SK-N-SH (cell line): ENCODE measurements at regions not wholly inside any gene's neighbourhood (a gene's known extent, or its start where the extent isn't known, plus 50 kb on each side); places are given as distances from the start of the nearest gene placed in this dataset.

Source experiments
- CTCF ChIA-PET: fragments of 300-600, 350-600 bp; formaldehyde crosslinking; extraction: SDS; loops from one replicate; lab custom pipeline; 2021; lab: Yijun Ruan, JAX
- POLR2A ChIA-PET: fragments of 350-600 bp; sonication (Branson Sonifier 250); formaldehyde crosslinking; extraction: SDS; loops from one replicate; lab custom pipeline; 2020; ENCODE audit warnings: antibody characterized with exemption, inconsistent platforms; lab: Yijun Ruan, JAX
- DNase-seq: peaks from one replicate; pipeline ENCODE4 v3.0.0; 2012
- H2AFZ ChIP-seq: fragments of 200-600 bp; sonication (generic); 2 replicates; pipeline ENCODE4 v1.8.1; 2016; ENCODE audit warnings: antibody characterized with exemption, mild to moderate bottlenecking, low read depth
- H3F3A ChIP-seq: fragments of 200-600 bp; sonication (generic); replicated peaks from 2 replicates; pipeline ENCODE3; 2016; ENCODE audit warnings: antibody characterized with exemption, mild to moderate bottlenecking; ENCODE audit not compliant: insufficient read depth
- H3K27ac ChIP-seq, 2 experiments: fragments of 200-500 bp in 1 of 2; fragments of 200-600 bp in 1 of 2; sonication (Bioruptor generic) in 1 of 2; sonication (generic), shearing (Covaris generic) in 1 of 2; 2 replicates each; pipeline versions ENCODE4 v1.5.1 to v1.6.1; 2014 to 2016; ENCODE audit warnings: low read depth in 2 of 2, inconsistent platforms in 1 of 2, low read length in 1 of 2, mild to moderate bottlenecking in 1 of 2, mixed read lengths in 1 of 2
- H3K27me3 ChIP-seq: fragments of 200-600 bp; sonication (generic), shearing (Covaris generic); 2 replicates; pipeline ENCODE4 v1.6.1; 2016; ENCODE audit warnings: mixed run types; ENCODE audit not compliant: insufficient read depth
- H3K36me3 ChIP-seq, 2 experiments: fragments of 200-500 bp in 1 of 2; fragments of 200-600 bp in 1 of 2; sonication (Bioruptor generic) in 1 of 2; sonication (generic) in 1 of 2; replicated peaks in 1 of 2; 2 replicates each; pipeline versions ENCODE3 to v1.5.1; 2014 to 2016; ENCODE audit warnings: low read length in 1 of 2, mild to moderate bottlenecking in 1 of 2; ENCODE audit not compliant: insufficient read depth in 2 of 2, control insufficient read depth in 1 of 2
- H3K4me1 ChIP-seq, 2 experiments: fragments of 200-500 bp in 1 of 2; fragments of 200-600 bp in 1 of 2; sonication (Bioruptor generic) in 1 of 2; sonication (generic), shearing (Covaris generic) in 1 of 2; 2 replicates each; pipeline versions ENCODE4 v1.5.1 to v1.6.1; 2014 to 2016; ENCODE audit warnings: low read depth in 1 of 2, low read length in 1 of 2, mixed run types in 1 of 2; ENCODE audit not compliant: insufficient read depth in 2 of 2, control insufficient read depth in 1 of 2
- H3K4me2 ChIP-seq: fragments of 200-600 bp; sonication (generic), shearing (Covaris generic); 2 replicates; pipeline ENCODE4 v1.6.1; 2017; ENCODE audit warnings: mixed run types
- H3K4me3 ChIP-seq, 2 experiments: fragments of 200-500 bp in 1 of 2; fragments of 200-600 bp in 1 of 2; sonication (Bioruptor generic) in 1 of 2; sonication (generic), shearing (Covaris generic) in 1 of 2; 2 replicates each; pipeline versions ENCODE4 v1.5.1 to v1.8.1; 2014 to 2016; ENCODE audit warnings: low read depth in 2 of 2, inconsistent platforms in 1 of 2, low read length in 1 of 2, mild to moderate bottlenecking in 1 of 2, mixed read lengths in 1 of 2, moderate library complexity in 1 of 2
- H3K79me2 ChIP-seq: fragments of 200-600 bp; sonication (generic); 2 replicates; pipeline ENCODE4 v1.8.1; 2017; ENCODE audit warnings: mild to moderate bottlenecking; ENCODE audit not compliant: insufficient read depth
- H3K9ac ChIP-seq: fragments of 200-600 bp; sonication (generic); 2 replicates; pipeline ENCODE4 v1.6.1; 2017; ENCODE audit warnings: mixed run types
- H3K9me2 ChIP-seq: fragments of 200-600 bp; sonication (generic); 2 replicates; pipeline ENCODE4 v1.6.1; 2017; ENCODE audit warnings: mixed run types
- H3K9me3 ChIP-seq: fragments of 200-600 bp; sonication (generic); 2 replicates; pipeline ENCODE4 v1.6.1; 2017; ENCODE audit warnings: mixed run types, mild to moderate bottlenecking, moderate library complexity
- H4K20me1 ChIP-seq: fragments of 200-600 bp; sonication (generic); 2 replicates; pipeline ENCODE4 v1.6.1; 2017; ENCODE audit warnings: mild to moderate bottlenecking, mixed run types; ENCODE audit not compliant: insufficient read depth
- CHD2 ChIP-seq: fragments of 150-350 bp; IDR thresholded peaks from 2 replicates; pipeline ENCODE4 v1.6.1; 2018; ENCODE audit warnings: low read length; ENCODE audit not compliant: partially characterized antibody
- EP300 ChIP-seq, 2 experiments: IDR thresholded peaks; 2 replicates each; pipeline versions ENCODE4 v1.4.0 to v1.6.1; 2012; ENCODE audit warnings: borderline replicate concordance in 1 of 2, low read depth in 1 of 2, low read length in 1 of 2
- EZH2phosphoT487 ChIP-seq: fragments of 200-600 bp; sonication (generic); IDR thresholded peaks from 2 replicates; pipeline ENCODE4 v1.6.1; 2017; ENCODE audit warnings: low read depth, mixed run types, mild to moderate bottlenecking, antibody characterized with exemption, moderate library complexity, borderline replicate concordance
- MEF2A ChIP-seq: IDR thresholded peaks from 2 replicates; pipeline ENCODE4 v1.4.0; 2012; ENCODE audit warnings: low read depth, borderline replicate concordance
- NFIC ChIP-seq: IDR thresholded peaks from 2 replicates; pipeline ENCODE4 v1.4.0; 2012; ENCODE audit warnings: borderline replicate concordance
- PBX3 ChIP-seq: IDR thresholded peaks from 2 replicates; pipeline ENCODE4; 2012
- POLR2AphosphoS5 ChIP-seq: IDR thresholded peaks from 2 replicates; pipeline ENCODE4 v1.6.1; 2012; ENCODE audit warnings: low read depth, low read length
- RCOR1 ChIP-seq: fragments of 150-350 bp; IDR thresholded peaks from 2 replicates; pipeline ENCODE4 v1.6.1; 2017; ENCODE audit warnings: antibody characterized with exemption, low read length
- REST ChIP-seq: IDR thresholded peaks from 2 replicates; pipeline ENCODE4 v1.6.1; 2012; ENCODE audit warnings: mild to moderate bottlenecking, low read depth, low read length, moderate library complexity
- RFX5 ChIP-seq: IDR thresholded peaks from 2 replicates; pipeline ENCODE4 v1.6.1; 2012; ENCODE audit warnings: mild to moderate bottlenecking, improper control_type of control experiment, low read length
- TCF12 ChIP-seq: IDR thresholded peaks from 2 replicates; pipeline ENCODE4 v1.4.0; 2012
- TEAD4 ChIP-seq: IDR thresholded peaks from 2 replicates; pipeline ENCODE4 v1.4.0; 2012; ENCODE audit warnings: mild to moderate bottlenecking, borderline replicate concordance; ENCODE audit not compliant: insufficient read depth
- USF1 ChIP-seq: IDR thresholded peaks from 2 replicates; pipeline ENCODE4 v1.4.0; 2012; ENCODE audit warnings: low read depth, borderline replicate concordance
- YY1 ChIP-seq: IDR thresholded peaks from 2 replicates; pipeline ENCODE4 v1.4.0; 2012; ENCODE audit warnings: low read depth, mild to moderate bottlenecking
- WGBS: methylation state at CpG from one replicate; pipeline ENCODE4 v1.1.6; 2017; ENCODE audit warnings: low lambda C conversion rate; 5-methylcytosine and 5-hydroxymethylcytosine counted together

- ChIA-PET POLR2A (no interaction called here), CTCF (no interaction called here)
- Histone ChIP-seq H3K9me3 (no peaks in the 10 kb centered on the region), H4K20me1 (no peaks in the 10 kb centered on the region), H3F3A (no peaks in the 10 kb centered on the region), H3K27ac (no peak overlapping the region), H3K79me2 (no peaks in the 10 kb centered on the region), H2AFZ (no peak overlapping the region), H3K4me1 (no peaks in the 10 kb centered on the region), H3K4me3 (no peak overlapping the region), H3K27me3 (peaks cover 43% of the 10 kb centered on the region; the same call in 1 of the 2 replicates), H3K9me2 (no peaks in the 10 kb centered on the region), H3K9ac (no peak overlapping the region), H3K4me2 (no peak overlapping the region), H3K36me3 (no peaks in the 10 kb centered on the region)
- DNase-seq = no peak
- 28% methylated on average over 8 of the region's 8 CpGs for WGBS
- TF ChIP-seq CHD2 (no peak), USF1 (no peak), TEAD4 (no peak), NFIC (no peak), RFX5 (no peak), EZH2phosphoT487 (no peak), TCF12 (no peak), PBX3 (no peak), REST (no peak)
Measured at GRCh38 chr9:107606149-107606790, 116.7 kb upstream of the KLF4 start.

GRCh38 chr9:107605041-107605440 is 115.5 kb upstream of the KLF4 start:
- Histone ChIP-seq H3K27ac (no peak overlapping the region), H3K27me3 (peaks cover 35% of the 10 kb centered on the region; the same call in 1 of the 2 replicates), H3K9ac (no peak overlapping the region), H3K4me1 (no peaks in the 10 kb centered on the region), H3K36me3 (no peaks in the 10 kb centered on the region), H3K4me2 (no peak overlapping the region), H4K20me1 (no peaks in the 10 kb centered on the region), H2AFZ (no peak overlapping the region), H3K4me3 (no peak overlapping the region), H3K9me3 (no peaks in the 10 kb centered on the region), H3K79me2 (no peaks in the 10 kb centered on the region), H3F3A (no peaks in the 10 kb centered on the region), H3K9me2 (no peaks in the 10 kb centered on the region)
- no peak for TF ChIP-seq MEF2A
- TF ChIP-seq RCOR1 = no peak
- TF ChIP-seq EP300 (IDR thresholded peaks at IDR 0.05; ENCODE audit: borderline replicate concordance in 1 of 2, low read depth in 1 of 2, low read length in 1 of 2) = no peak
- TF ChIP-seq POLR2AphosphoS5 = no peak
- TF ChIP-seq YY1 = no peak
- no peak for DNase-seq
- CTCF ChIA-PET = no interaction called here
- POLR2A ChIA-PET = no interaction called here
- 47% methylated on average over 4 of the region's 4 CpGs for WGBS
